K562 (cell line): ENCODE measurements at regions not wholly inside any gene's neighbourhood (a gene's known extent, or its start where the extent isn't known, plus 50 kb on each side); places are given as distances from the start of the nearest gene placed in this dataset.

Experiments
- ATAC-seq: fragments of 200-7000 bp; cut with Tn5 transposase; 3 replicates; pipeline ENCODE4 v1.9.1; 2020; ENCODE audit warnings: moderate library complexity
- BruUV-seq: library from RNA; stranded (reverse); fragments of 400-500 nt; replicated peaks from 2 replicates; lab custom pipeline; 2021; lab: Mats Ljungman, UMichigan
- CTCF ChIA-PET: fragments of 300-600 bp; formaldehyde crosslinking; extraction: SDS; loops from one replicate; lab custom pipeline; 2021; ENCODE audit warnings: low intra/inter-chr PET ratio; lab: Yijun Ruan, JAX
- POLR2A ChIA-PET: fragments of 300-600, 350-650 bp; sonication (Branson Sonifier 250); formaldehyde crosslinking; extraction: SDS; loops from one replicate; lab custom pipeline; 2021; ENCODE audit warnings: antibody characterized with exemption, inconsistent platforms; lab: Yijun Ruan, JAX
- DNase-seq, 4 experiments: peaks; one replicate each; pipeline versions ENCODE4 v3.0.0 to v3.0.0-alpha.2; 2011 to 2018; ENCODE audit warnings: low spot score in 3 of 4, mixed read lengths in 3 of 4; ENCODE audit errors: extremely low read depth in 1 of 4
- FAIRE-seq: peaks from 2 replicates; lab custom pipeline; 2011; peaks lifted over from hg19 to GRCh38; lab: Jason Lieb, UNC
- H2AFZ ChIP-seq: 2 replicates; pipeline ENCODE4 v1.6.0; 2011; ENCODE audit warnings: low read depth, low read length, control low read depth, inconsistent platforms
- H3K27ac ChIP-seq: fragments of 200-600 bp; 3 replicates; pipeline ENCODE4 v1.8.0; 2011; ENCODE audit warnings: low read depth, mild to moderate bottlenecking, control low read depth, inconsistent platforms, low read length, moderate library complexity, mixed read lengths; ENCODE audit errors: extremely low read depth
- H3K27me3 ChIP-seq, 2 experiments: fragments of 300-600 bp in 1 of 2; 2 replicates in 1 of 2; 3 replicates in 1 of 2; pipeline versions ENCODE4 v1.6.0 to v1.8.0; 2011; ENCODE audit warnings: inconsistent platforms in 2 of 2, low read length in 2 of 2, mild to moderate bottlenecking in 1 of 2, mixed read lengths in 1 of 2, moderate library complexity in 1 of 2; ENCODE audit not compliant: control insufficient read depth in 2 of 2, insufficient read depth in 2 of 2
- H3K36me3 ChIP-seq: fragments of 300-600 bp; 3 replicates; pipeline ENCODE4 v1.8.0; 2011; ENCODE audit warnings: mild to moderate bottlenecking, low read length, inconsistent platforms; ENCODE audit not compliant: control insufficient read depth, insufficient read depth
- H3K4me1 ChIP-seq, 2 experiments: fragments of 200-600 bp in 1 of 2; replicated peaks in 1 of 2; 2 replicates in 1 of 2; 3 replicates in 1 of 2; pipeline versions ENCODE4 v1.5.1 to v1.8.0; 2011; ENCODE audit warnings: inconsistent platforms in 2 of 2, low read length in 2 of 2, mild to moderate bottlenecking in 1 of 2, mixed read lengths in 1 of 2, moderate library complexity in 1 of 2; ENCODE audit not compliant: control insufficient read depth in 2 of 2, insufficient read depth in 2 of 2
- H3K4me2 ChIP-seq: 2 replicates; pipeline ENCODE4 v1.6.1; 2011; ENCODE audit warnings: low read length, control low read depth, inconsistent platforms, mixed read lengths; ENCODE audit not compliant: insufficient read depth
- H3K4me3 ChIP-seq: fragments of 200-600 bp; sonication (generic), shearing (Covaris generic); 2 replicates; pipeline ENCODE4 v1.5.1; 2016; ENCODE audit warnings: control low read depth, inconsistent platforms
- H3K79me2 ChIP-seq: fragments of 200-600 bp; 3 replicates; pipeline ENCODE4 v1.8.0; 2011; ENCODE audit warnings: low read length, inconsistent platforms; ENCODE audit not compliant: control insufficient read depth, insufficient read depth
- H3K9ac ChIP-seq, 2 experiments: 2 replicates each; pipeline versions ENCODE4 v1.6.0 to v1.6.1; 2011; ENCODE audit warnings: low read depth in 2 of 2, low read length in 2 of 2, control low read depth in 1 of 2, inconsistent platforms in 1 of 2, mild to moderate bottlenecking in 1 of 2, mixed read lengths in 1 of 2; ENCODE audit not compliant: insufficient read depth in 1 of 2
- H3K9me1 ChIP-seq: one replicate; pipeline ENCODE4 v1.6.0; 2011; ENCODE audit warnings: inconsistent platforms, mild to moderate bottlenecking, low read length, moderate library complexity; ENCODE audit not compliant: control insufficient read depth, insufficient read depth
- H3K9me3 ChIP-seq: replicated peaks from 2 replicates; pipeline ENCODE4 v1.5.1; 2011; ENCODE audit warnings: low read depth, low read length, inconsistent platforms; ENCODE audit not compliant: control insufficient read depth, insufficient read depth
- H4K20me1 ChIP-seq: replicated peaks from 2 replicates; pipeline ENCODE4 v1.6.1; 2011; ENCODE audit warnings: low read length, inconsistent platforms, mixed read lengths; ENCODE audit not compliant: control insufficient read depth, insufficient read depth
- CCNT2 ChIP-seq: IDR thresholded peaks from 2 replicates; pipeline ENCODE4 v1.6.1; 2011; ENCODE audit warnings: borderline replicate concordance, low read depth, mild to moderate bottlenecking, moderate library complexity, mixed read lengths, low read length; ENCODE audit not compliant: insufficient read length; ENCODE audit errors: extremely low read depth
- ESRRA ChIP-seq: fragments of 450-650 bp; IDR thresholded peaks from 2 replicates; pipeline ENCODE4 v1.6.1; 2014; ENCODE audit warnings: low read depth, mild to moderate bottlenecking, moderate library complexity, borderline replicate concordance
- MCM5 ChIP-seq: fragments of 450-650 bp; IDR thresholded peaks from 2 replicates; pipeline ENCODE4 v1.6.1; 2016; ENCODE audit warnings: low read depth
- NFATC3 ChIP-seq: fragments of 450-650 bp; IDR thresholded peaks from 2 replicates; pipeline ENCODE4 v1.6.1; 2017; ENCODE audit warnings: mild to moderate bottlenecking
- PTRF ChIP-seq: fragments of 450-650 bp; IDR thresholded peaks from 2 replicates; pipeline ENCODE4 v1.6.1; 2016; ENCODE audit warnings: mild to moderate bottlenecking, missing genetic modification characterization, missing compliant biosample characterization
- ZBTB1 ChIP-seq: sonication (generic); formaldehyde crosslinking; IDR thresholded peaks from 2 replicates; pipeline ENCODE4 v1.8.1; 2023; ENCODE audit warnings: missing genetic modification reagents, low read depth, mild to moderate bottlenecking, borderline replicate concordance
- ZNF41 ChIP-seq: fragments of 250-450 bp; sonication (Bioruptor Pico); conservative IDR thresholded peaks from 2 replicates; pipeline ENCODE4 v1.4.0; 2020; ENCODE audit warnings: mild to moderate bottlenecking
- ZNF444 ChIP-seq: fragments of 250-450 bp; sonication (Bioruptor Pico); IDR thresholded peaks from 2 replicates; pipeline ENCODE4 v1.4.0; 2020; ENCODE audit warnings: mild to moderate bottlenecking, moderate library complexity
- WGBS: fragments of 100-300 bp; shearing (Covaris generic); methylation state at CpG from one replicate; pipeline ENCODE4 v1.1.6; 2016; ENCODE audit warnings: low coverage, mixed read lengths; ENCODE audit not compliant: insufficient coverage; ENCODE audit errors: missing lambda C conversion rate; 5-methylcytosine and 5-hydroxymethylcytosine counted together
- in situ Hi-C: fragments of 300-500 bp; cut with MboI; formaldehyde crosslinking; loops from 4 replicates; pipeline ENCODE4 v1.15.0; 2018; ENCODE audit warnings: inconsistent platforms, mixed read lengths
- intact Hi-C: fragments of 100-400 bp; cut with micrococcal nuclease; formaldehyde crosslinking; loops from 2 replicates; pipeline ENCODE4 v1.14.2; 2022
- TF ChIP-seq, protein P1 (sequence below): sonication (generic); formaldehyde crosslinking; IDR thresholded peaks from 2 replicates; pipeline ENCODE4 v1.8.0; 2023; ENCODE audit warnings: mild to moderate bottlenecking, missing genetic modification reagents

DNA sequence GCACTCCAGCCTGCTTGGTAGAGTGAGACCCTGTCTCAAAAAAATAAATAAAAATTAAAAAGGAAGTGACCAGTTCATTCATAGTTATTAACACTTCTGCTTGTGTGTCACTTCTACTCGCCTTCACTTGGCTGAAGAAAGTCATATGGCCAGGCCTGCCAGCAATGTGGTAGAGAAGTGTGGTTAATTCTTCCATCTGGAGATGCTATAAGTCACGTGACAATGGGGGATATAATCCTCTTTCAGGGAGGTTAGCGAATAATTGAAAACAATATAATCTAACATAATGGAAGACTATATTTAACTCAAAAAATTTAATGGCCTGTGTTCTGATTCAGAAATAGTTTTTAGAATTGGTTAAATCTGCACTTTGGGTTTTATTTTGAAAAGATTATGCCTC lies 305.6 kb downstream of the DOCK8 start (continued):
- TF ChIP-seq, protein P1, sequence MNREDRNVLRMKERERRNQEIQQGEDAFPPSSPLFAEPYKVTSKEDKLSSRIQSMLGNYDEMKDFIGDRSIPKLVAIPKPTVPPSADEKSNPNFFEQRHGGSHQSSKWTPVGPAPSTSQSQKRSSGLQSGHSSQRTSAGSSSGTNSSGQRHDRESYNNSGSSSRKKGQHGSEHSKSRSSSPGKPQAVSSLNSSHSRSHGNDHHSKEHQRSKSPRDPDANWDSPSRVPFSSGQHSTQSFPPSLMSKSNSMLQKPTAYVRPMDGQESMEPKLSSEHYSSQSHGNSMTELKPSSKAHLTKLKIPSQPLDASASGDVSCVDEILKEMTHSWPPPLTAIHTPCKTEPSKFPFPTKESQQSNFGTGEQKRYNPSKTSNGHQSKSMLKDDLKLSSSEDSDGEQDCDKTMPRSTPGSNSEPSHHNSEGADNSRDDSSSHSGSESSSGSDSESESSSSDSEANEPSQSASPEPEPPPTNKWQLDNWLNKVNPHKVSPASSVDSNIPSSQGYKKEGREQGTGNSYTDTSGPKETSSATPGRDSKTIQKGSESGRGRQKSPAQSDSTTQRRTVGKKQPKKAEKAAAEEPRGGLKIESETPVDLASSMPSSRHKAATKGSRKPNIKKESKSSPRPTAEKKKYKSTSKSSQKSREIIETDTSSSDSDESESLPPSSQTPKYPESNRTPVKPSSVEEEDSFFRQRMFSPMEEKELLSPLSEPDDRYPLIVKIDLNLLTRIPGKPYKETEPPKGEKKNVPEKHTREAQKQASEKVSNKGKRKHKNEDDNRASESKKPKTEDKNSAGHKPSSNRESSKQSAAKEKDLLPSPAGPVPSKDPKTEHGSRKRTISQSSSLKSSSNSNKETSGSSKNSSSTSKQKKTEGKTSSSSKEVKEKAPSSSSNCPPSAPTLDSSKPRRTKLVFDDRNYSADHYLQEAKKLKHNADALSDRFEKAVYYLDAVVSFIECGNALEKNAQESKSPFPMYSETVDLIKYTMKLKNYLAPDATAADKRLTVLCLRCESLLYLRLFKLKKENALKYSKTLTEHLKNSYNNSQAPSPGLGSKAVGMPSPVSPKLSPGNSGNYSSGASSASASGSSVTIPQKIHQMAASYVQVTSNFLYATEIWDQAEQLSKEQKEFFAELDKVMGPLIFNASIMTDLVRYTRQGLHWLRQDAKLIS (CRISPR knock-in tag): no peak
- TF ChIP-seq PTRF (tag) (no peak), ZBTB1 (CRISPR knock-in tag) (no peak), CCNT2 (no peak)

GRCh38 chr9:522190-522589 lies 307.5 kb downstream of the DOCK8 start:
- H3K4me3 ChIP-seq: no peak overlapping the region
- intact Hi-C loops (no loop called here), in situ Hi-C loops (no loop called here)
- ChIA-PET POLR2A (no interaction called here), CTCF (no interaction called here)
- H3K36me3 ChIP-seq: no peaks in the 10 kb centered on the region
- H2AFZ ChIP-seq: no peak overlapping the region
- ATAC-seq (no peak), DNase-seq (no peak), FAIRE-seq (no peak)
- no peak overlapping the region for H3K4me2 ChIP-seq
- no peaks in the 10 kb centered on the region; a peak in 1 of 5 replicates for H3K4me1 ChIP-seq
- no peaks in the 10 kb centered on the region for H4K20me1 ChIP-seq
- BruUV-seq: no TSS peak
- no peaks in the 10 kb centered on the region for H3K9me1 ChIP-seq
- no peak overlapping the region for H3K9ac ChIP-seq
- H3K27me3 ChIP-seq: peaks cover 0 to 15% of the 10 kb centered on the region in 2 experiments; a peak in 2 of 5 replicates
- H3K27ac ChIP-seq: no peak overlapping the region
- H3K79me2 ChIP-seq: no peaks in the 10 kb centered on the region
- 2% methylated on average over 5 of the region's 5 CpGs for WGBS
- TF ChIP-seq ZNF444 (CRISPR knock-in tag): no peak
- TF ChIP-seq ESRRA: no peak
- TF ChIP-seq MCM5: no peak
- TF ChIP-seq NFATC3: no peak
- TF ChIP-seq ZNF41 (CRISPR knock-in tag): no peak
- TF ChIP-seq, all 486 proteins: peak for 0
- no peaks in the 10 kb centered on the region for H3K9me3 ChIP-seq
